H1 (cell line): ENCODE measurements at regions not wholly inside any gene's neighbourhood (a gene's known extent, or its start where the extent isn't known, plus 50 kb on each side); places are given as distances from the start of the nearest gene placed in this dataset.

ENCODE experiments used
- CTCF ChIA-PET: fragments of 300-600 bp; sonication (Branson Sonifier 250); formaldehyde crosslinking; loops from one replicate; lab custom pipeline; 2021; ENCODE audit not compliant: partially characterized antibody; lab: Charles Lee
- POLR2A ChIA-PET: fragments of 300-600 bp; sonication (Branson Sonifier 250); formaldehyde crosslinking; loops from one replicate; lab custom pipeline; 2021; ENCODE audit warnings: inconsistent platforms; ENCODE audit not compliant: partially characterized antibody; lab: Charles Lee
- DNase-seq, 2 experiments: peaks; one replicate each; pipeline versions ENCODE4 v3.0.0 to v3.0.0-alpha.2; 2010 to 2022; ENCODE audit warnings: low spot score in 2 of 2, low read depth in 1 of 2, mixed read lengths in 1 of 2
- FAIRE-seq: peaks from 2 replicates; lab custom pipeline; 2011; peaks lifted over from hg19 to GRCh38; lab: Jason Lieb, UNC
- H2AFZ ChIP-seq: 2 replicates; pipeline ENCODE4 v1.8.1; 2012; ENCODE audit warnings: low read length, inconsistent platforms
- H2AK5ac ChIP-seq: 2 replicates; pipeline ENCODE4 v1.6.1; 2013; ENCODE audit warnings: low read depth, low read length
- H2BK120ac ChIP-seq: replicated peaks from 2 replicates; pipeline ENCODE3; 2013; ENCODE audit warnings: low read depth, low read length, inconsistent platforms
- H2BK12ac ChIP-seq: 2 replicates; pipeline ENCODE4 v1.6.1; 2013; ENCODE audit warnings: low read depth, low read length
- H2BK15ac ChIP-seq: 2 replicates; pipeline ENCODE4 v1.6.1; 2013; ENCODE audit warnings: low read length
- H2BK20ac ChIP-seq: 2 replicates; pipeline ENCODE4 v1.6.1; 2013; ENCODE audit warnings: low read length
- H2BK5ac ChIP-seq: 2 replicates; pipeline ENCODE4 v1.6.1; 2013; ENCODE audit warnings: low read depth, low read length
- H3K14ac ChIP-seq: 2 replicates; pipeline ENCODE4 v1.6.1; 2013; ENCODE audit warnings: inconsistent platforms; ENCODE audit not compliant: insufficient read length
- H3K18ac ChIP-seq: 2 replicates; pipeline ENCODE4 v1.6.1; 2013; ENCODE audit warnings: low read length; ENCODE audit errors: extremely low read depth
- H3K23ac ChIP-seq: 2 replicates; pipeline ENCODE4 v1.6.1; 2013; ENCODE audit warnings: inconsistent platforms; ENCODE audit not compliant: insufficient read length
- H3K23me2 ChIP-seq: 2 replicates; pipeline ENCODE4 v1.6.1; 2013; ENCODE audit warnings: low read depth, low read length
- H3K27ac ChIP-seq: 2 replicates; pipeline ENCODE4 v1.6.1; 2011; ENCODE audit warnings: low read depth, low read length, inconsistent platforms
- H3K27me3 ChIP-seq, 4 experiments: replicated peaks in 1 of 4; 1 replicate in 1 of 4; 2 replicates in 3 of 4; pipeline versions ENCODE4 v1.6.1 to v1.8.1; 2011 to 2013; ENCODE audit warnings: low read length in 3 of 4, mild to moderate bottlenecking in 3 of 4, inconsistent platforms in 2 of 4, mixed read lengths in 2 of 4, moderate library complexity in 1 of 4; ENCODE audit not compliant: control insufficient read depth in 3 of 4, insufficient read depth in 3 of 4; ENCODE audit errors: extremely low read depth in 1 of 4
- H3K36me3 ChIP-seq, 4 experiments: 2 replicates each; pipeline versions ENCODE4 v1.6.1 to v1.8.1; 2011 to 2013; ENCODE audit warnings: mild to moderate bottlenecking in 4 of 4, low read length in 3 of 4, moderate library complexity in 2 of 4, control low read depth in 1 of 4, inconsistent platforms in 1 of 4; ENCODE audit not compliant: insufficient read depth in 4 of 4, control insufficient read depth in 2 of 4
- H3K4ac ChIP-seq: replicated peaks from 2 replicates; pipeline ENCODE3; 2013; ENCODE audit warnings: low read length, low read depth, mixed read lengths, inconsistent platforms; ENCODE audit not compliant: insufficient read length
- H3K4me1 ChIP-seq, 4 experiments: replicated peaks in 1 of 4; 1 replicate in 1 of 4; 2 replicates in 3 of 4; pipeline versions ENCODE4 v1.6.1 to v1.8.1; 2011 to 2013; ENCODE audit warnings: low read length in 3 of 4, inconsistent platforms in 2 of 4, mixed read lengths in 1 of 4; ENCODE audit not compliant: insufficient read depth in 4 of 4, control insufficient read depth in 3 of 4
- H3K4me2 ChIP-seq, 2 experiments: 2 replicates each; pipeline versions ENCODE4 v1.6.1 to v1.8.1; 2011 to 2013; ENCODE audit warnings: low read depth in 2 of 2, low read length in 2 of 2, control low read depth in 1 of 2, inconsistent platforms in 1 of 2, mild to moderate bottlenecking in 1 of 2; ENCODE audit not compliant: insufficient read depth in 1 of 2
- H3K4me3 ChIP-seq, 4 experiments: fragments of 200-600, 300-600 bp in 1 of 4; sonication (generic), shearing (Covaris generic), sonication (Bioruptor Twin) in 1 of 4; 2 replicates each; pipeline versions ENCODE4 v1.5.1 to v1.8.1; 2011 to 2016; ENCODE audit warnings: low read length in 4 of 4, low read depth in 3 of 4, control low read depth in 2 of 4, inconsistent platforms in 2 of 4, mild to moderate bottlenecking in 2 of 4, mixed read lengths in 1 of 4, moderate library complexity in 1 of 4; ENCODE audit not compliant: insufficient read depth in 2 of 4; ENCODE audit errors: extremely low read depth in 1 of 4
- H3K56ac ChIP-seq: replicated peaks from 2 replicates; pipeline ENCODE3; 2013; ENCODE audit warnings: low read depth, mild to moderate bottlenecking, mixed read lengths, low read length, inconsistent platforms; ENCODE audit not compliant: insufficient read length
- H3K79me1 ChIP-seq: 2 replicates; pipeline ENCODE4 v1.6.1; 2013; ENCODE audit warnings: low read depth, low read length, control low read depth
- H3K79me2 ChIP-seq, 2 experiments: 2 replicates each; pipeline versions ENCODE4 v1.6.1 to v1.8.1; 2012 to 2013; ENCODE audit warnings: low read length in 2 of 2, mild to moderate bottlenecking in 2 of 2, inconsistent platforms in 1 of 2; ENCODE audit not compliant: insufficient read depth in 2 of 2, control insufficient read depth in 1 of 2
- H3K9ac ChIP-seq, 4 experiments: replicated peaks in 1 of 4; 1 replicate in 1 of 4; 2 replicates in 3 of 4; pipeline versions ENCODE4 v1.6.1 to v1.8.1; 2011 to 2013; ENCODE audit warnings: low read depth in 3 of 4, low read length in 3 of 4, control low read depth in 2 of 4, mild to moderate bottlenecking in 2 of 4, moderate library complexity in 2 of 4, inconsistent platforms in 1 of 4; ENCODE audit errors: extremely low read depth in 1 of 4
- H3K9me3 ChIP-seq, 2 experiments: 2 replicates each; pipeline versions ENCODE4 v1.6.1 to v1.8.1; 2012 to 2013; ENCODE audit warnings: mild to moderate bottlenecking in 2 of 2, moderate library complexity in 2 of 2, control low read depth in 1 of 2, inconsistent platforms in 1 of 2, low read depth in 1 of 2, low read length in 1 of 2, mixed read lengths in 1 of 2; ENCODE audit not compliant: insufficient read depth in 2 of 2
- H4K20me1 ChIP-seq, 2 experiments: replicated peaks in 1 of 2; 2 replicates each; pipeline versions ENCODE3 to v1.8.1; 2011 to 2013; ENCODE audit warnings: inconsistent platforms in 2 of 2, low read length in 2 of 2, mild to moderate bottlenecking in 1 of 2; ENCODE audit not compliant: insufficient read depth in 2 of 2, control insufficient read depth in 1 of 2
- H4K5ac ChIP-seq: 2 replicates; pipeline ENCODE4 v1.6.1; 2013; ENCODE audit warnings: low read length, low read depth, mixed read lengths, inconsistent platforms; ENCODE audit not compliant: insufficient read length
- H4K8ac ChIP-seq: 2 replicates; pipeline ENCODE4 v1.8.0; 2013; ENCODE audit warnings: mild to moderate bottlenecking, moderate library complexity, low read length, inconsistent platforms; ENCODE audit not compliant: insufficient read depth; ENCODE audit errors: extremely low read depth
- H4K91ac ChIP-seq: replicated peaks from 2 replicates; pipeline ENCODE3; 2013; ENCODE audit warnings: low read length, mixed read lengths, inconsistent platforms; ENCODE audit not compliant: insufficient read length
- CEBPB ChIP-seq: IDR thresholded peaks from 2 replicates; pipeline ENCODE4 v1.6.1; 2012; ENCODE audit warnings: low read depth, low read length
- CHD2 ChIP-seq: IDR thresholded peaks from 2 replicates; pipeline ENCODE4 v1.6.1; 2012; ENCODE audit warnings: low read length, improper control_type of control experiment
- CTBP2 ChIP-seq: IDR thresholded peaks from 2 replicates; pipeline ENCODE4 v1.7.0; 2011; ENCODE audit warnings: borderline replicate concordance, mild to moderate bottlenecking, moderate library complexity, mixed read lengths, low read length; ENCODE audit not compliant: insufficient read depth, insufficient read length
- EGR1 ChIP-seq: IDR thresholded peaks from 2 replicates; pipeline ENCODE4 v1.6.1; 2011; ENCODE audit warnings: low read depth, low read length, borderline replicate concordance
- FOSL1 ChIP-seq: IDR thresholded peaks from 2 replicates; pipeline ENCODE4 v1.6.1; 2011; ENCODE audit warnings: mild to moderate bottlenecking, low read depth, low read length, moderate library complexity; ENCODE audit not compliant: insufficient read depth
- GTF2F1 ChIP-seq: IDR thresholded peaks from 2 replicates; pipeline ENCODE4 v1.6.1; 2012; ENCODE audit warnings: low read depth, low read length, improper control_type of control experiment, borderline replicate concordance
- JUND ChIP-seq: IDR thresholded peaks from 2 replicates; pipeline ENCODE4 v1.6.1; 2011; ENCODE audit warnings: mild to moderate bottlenecking, improper control_type of control experiment, low read length
- PHF8 ChIP-seq: fragments of 200-600 bp; sonication (generic); conservative IDR thresholded peaks from 2 replicates; pipeline ENCODE4 v1.7.1; 2012; ENCODE audit warnings: low read depth, mild to moderate bottlenecking, inconsistent platforms, low read length, moderate library complexity
- POLR2AphosphoS5 ChIP-seq: IDR thresholded peaks from 2 replicates; pipeline ENCODE4 v1.6.1; 2011; ENCODE audit warnings: low read depth, low read length
- POU5F1 ChIP-seq: IDR thresholded peaks from 2 replicates; pipeline ENCODE4 v1.6.1; 2011; ENCODE audit warnings: low read depth, mild to moderate bottlenecking, low read length, moderate library complexity
- SIN3A ChIP-seq, 2 experiments: IDR thresholded peaks in 1 of 2; conservative IDR thresholded peaks in 1 of 2; 2 replicates each; pipeline ENCODE4 v1.6.1; 2011 to 2012; ENCODE audit warnings: low read length in 2 of 2, improper control_type of control experiment in 1 of 2, low read depth in 1 of 2, mild to moderate bottlenecking in 1 of 2
- SP1 ChIP-seq: IDR thresholded peaks from 2 replicates; pipeline ENCODE4 v1.6.1; 2011; ENCODE audit warnings: low read depth, low read length
- SP4 ChIP-seq: IDR thresholded peaks from 2 replicates; pipeline ENCODE4 v1.6.1; 2012; ENCODE audit warnings: low read length, inconsistent platforms
- TAF1 ChIP-seq: IDR thresholded peaks from 2 replicates; pipeline ENCODE4 v1.6.1; 2011; ENCODE audit warnings: mild to moderate bottlenecking, low read depth, low read length
- TAF7 ChIP-seq: optimal IDR thresholded peaks from 2 replicates; pipeline ENCODE3; 2011; ENCODE audit warnings: low read depth, mild to moderate bottlenecking, inconsistent platforms, low read length, moderate library complexity, borderline replicate concordance
- WGBS, 2 experiments: shearing (Covaris generic) in 1 of 2; methylation state at CpG; one replicate each; pipeline versions ENCODE4 v1.1.6 to v1.1.7; 2013 to 2015; ENCODE audit warnings: low lambda C conversion rate in 2 of 2, mixed read lengths in 2 of 2, inconsistent platforms in 1 of 2, low coverage in 1 of 2, missing lambda C conversion rate in 1 of 2; ENCODE audit not compliant: insufficient replicate concordance in 2 of 2, insufficient coverage in 1 of 2, insufficient read length in 1 of 2; ENCODE audit errors: extremely low coverage in 1 of 2, missing lambda C conversion rate in 1 of 2; 5-methylcytosine and 5-hydroxymethylcytosine counted together

- Histone ChIP-seq H2BK12ac (no peak overlapping the region), H4K91ac (no peak overlapping the region), H3K4me3 (no peak overlapping the region), H3K4me1 (no peaks in the 10 kb centered on the region), H3K27ac (no peak overlapping the region), H3K9me3 (no peaks in the 10 kb centered on the region), H2AFZ (no peak overlapping the region), H2BK20ac (no peak overlapping the region), H2BK15ac (no peak overlapping the region), H4K20me1 (no peaks in the 10 kb centered on the region), H3K4me2 (no peak overlapping the region), H2AK5ac (no peak overlapping the region), H3K56ac (no peak overlapping the region), H3K23ac (no peak overlapping the region), H2BK120ac (no peak overlapping the region), H3K79me2 (no peaks in the 10 kb centered on the region), H3K4ac (no peak overlapping the region), H4K8ac (no peak overlapping the region), H4K5ac (no peak overlapping the region), H3K23me2 (no peaks in the 10 kb centered on the region), H3K18ac (no peak overlapping the region), H3K27me3 (no peaks in the 10 kb centered on the region), H3K9ac (no peak overlapping the region), H2BK5ac (no peak overlapping the region), H3K36me3 (no peaks in the 10 kb centered on the region), H3K14ac (no peak overlapping the region), H3K79me1 (no peaks in the 10 kb centered on the region)
- TF ChIP-seq PHF8 (no peak), POLR2AphosphoS5 (no peak), TAF1 (no peak), FOSL1 (no peak), CHD2 (no peak), JUND (no peak), SIN3A (conservative IDR thresholded peaks at IDR 0.05 in 1 of 2, IDR thresholded peaks at IDR 0.05 in 1 of 2; ENCODE audit: low read depth in 1 of 2, low read length in 2 of 2) (no peak), CTBP2 (no peak), SP4 (no peak), GTF2F1 (no peak), SP1 (no peak), EGR1 (no peak), CEBPB (no peak), POU5F1 (no peak), TAF7 (no peak)
- no peak for FAIRE-seq
- no peak for DNase-seq
- WGBS, 2 experiments: 94% methylated on average over 2 of the region's 2 CpGs; no CpG with 5 or more reads in 1 of the 2 experiments
- POLR2A ChIA-PET: no interaction called here
- CTCF ChIA-PET: no interaction called here
These were observed 181.5 kb upstream of the KRR1 start for GRCh38 chr12:75692876-75693275.
